NCI-H446 treated with DMSO at 0.1 percent for 48 hours (cell line): ENCODE measurements at regions not wholly inside any gene's neighbourhood (a gene's known extent, or its start where the extent isn't known, plus 50 kb on each side); places are given as distances from the start of the nearest gene placed in this dataset.
A peak's percentile ranks its signal among the peaks of the same experiment; 100 is the strongest.

Experiments
- DNase-seq: peaks from one replicate; lab custom pipeline; 2025; lab: John Stamatoyannopoulos, UW

GRCh38 chr11:45036733-45037132, 86.0 kb upstream of the TP53I11 start:
- DNase-seq = no peak

GRCh38 chr11:45037434-45038005, 86.8 kb upstream of the TP53I11 start:
- no peak for DNase-seq

GRCh38 chr11:45038923-45039322, 88.2 kb upstream of the TP53I11 start:
- no peak for DNase-seq

- DNase-seq = peak; percentile 99
Measured at GRCh38 chr11:45041596-45041995, 90.9 kb upstream of the TP53I11 start.

GRCh38 chr11:45042560-45042959, 91.9 kb upstream of the TP53I11 start:
- DNase-seq = peak; percentile 98

- peak; percentile 49 for DNase-seq
Measured at GRCh38 chr11:45043755-45044475, 93.2 kb upstream of the TP53I11 start.

- no peak for DNase-seq
Measured at GRCh38 chr11:45045683-45046471, 95.2 kb upstream of the TP53I11 start.

- no peak for DNase-seq
Measured at GRCh38 chr11:45048313-45048841, 97.7 kb upstream of the TP53I11 start.

GRCh38 chr11:45048870-45049691, 97.4 kb upstream of the PRDM11 start:
- DNase-seq = peak; percentile 66

GRCh38 chr11:45050111-45050510, 96.3 kb upstream of the PRDM11 start:
- no peak for DNase-seq

- peak; percentile 95 for DNase-seq
Measured at GRCh38 chr11:45051621-45052020, 94.8 kb upstream of the PRDM11 start.

- DNase-seq = peak; percentile 79
Measured at GRCh38 chr11:45052361-45052760, 94.1 kb upstream of the PRDM11 start.

- no peak for DNase-seq
Measured at GRCh38 chr11:45053736-45054446, 92.5 kb upstream of the PRDM11 start.

GRCh38 chr11:45054956-45055355, 91.5 kb upstream of the PRDM11 start:
- no peak for DNase-seq

- DNase-seq = no peak
Measured at GRCh38 chr11:45056529-45056928, 89.9 kb upstream of the PRDM11 start.

GRCh38 chr11:45057938-45058646, 88.3 kb upstream of the PRDM11 start:
- DNase-seq = no peak

- no peak for DNase-seq
Measured at GRCh38 chr11:45058647-45058950, 87.8 kb upstream of the PRDM11 start.

- no peak for DNase-seq
Measured at GRCh38 chr11:45060707-45061106, 85.7 kb upstream of the PRDM11 start.

- DNase-seq = no peak
Measured at GRCh38 chr11:45061641-45062040, 84.8 kb upstream of the PRDM11 start.

GRCh38 chr11:45062115-45062514, 84.3 kb upstream of the PRDM11 start:
- DNase-seq = no peak
